Karpas-422 (cell line): ENCODE measurements at regions not wholly inside any gene's neighbourhood (a gene's known extent, or its start where the extent isn't known, plus 50 kb on each side); places are given as distances from the start of the nearest gene placed in this dataset.

ENCODE experiments used
- DNase-seq: peaks from one replicate; pipeline ENCODE4 v3.0.0-alpha.2; 2015
- H2AFZ ChIP-seq: fragments of 200-600 bp; sonication (generic); 2 replicates; pipeline ENCODE4 v1.6.1; 2014; ENCODE audit warnings: antibody characterized with exemption, low read length, mixed read lengths
- H3K27ac ChIP-seq: fragments of 200-600 bp; sonication (generic); 2 replicates; pipeline ENCODE4 v1.5.1; 2014; ENCODE audit warnings: mild to moderate bottlenecking, low read length, moderate library complexity
- H3K27me3 ChIP-seq: fragments of 200-600 bp; sonication (generic); 2 replicates; pipeline ENCODE4 v1.6.1; 2014; ENCODE audit warnings: low read length, mixed read lengths
- H3K36me3 ChIP-seq: fragments of 200-600 bp; sonication (generic); 2 replicates; pipeline ENCODE4 v1.6.1; 2014; ENCODE audit warnings: low read length, mixed read lengths; ENCODE audit not compliant: insufficient read depth
- H3K4me1 ChIP-seq: fragments of 200-600 bp; sonication (generic); 2 replicates; pipeline ENCODE4 v1.6.1; 2014; ENCODE audit warnings: mild to moderate bottlenecking, low read length, mixed read lengths
- H3K4me2 ChIP-seq: fragments of 200-600 bp; sonication (generic); 2 replicates; pipeline ENCODE4 v1.6.1; 2014; ENCODE audit warnings: low read length, low read depth, mild to moderate bottlenecking; ENCODE audit not compliant: poor library complexity, severe bottlenecking
- H3K4me3 ChIP-seq: fragments of 200-600 bp; sonication (generic); 2 replicates; pipeline ENCODE4 v1.5.1; 2014; ENCODE audit warnings: mild to moderate bottlenecking, antibody characterized with exemption, low read length, mixed read lengths
- H3K79me2 ChIP-seq: fragments of 200-600 bp; sonication (generic); 2 replicates; pipeline ENCODE4 v1.6.1; 2014; ENCODE audit warnings: mild to moderate bottlenecking, low read length, mixed read lengths
- H3K9ac ChIP-seq: fragments of 200-600 bp; sonication (generic); 2 replicates; pipeline ENCODE4 v1.6.0; 2014; ENCODE audit warnings: low read length
- H3K9me2 ChIP-seq: fragments of 200-600 bp; sonication (generic), shearing (Covaris generic); replicated peaks from 2 replicates; pipeline ENCODE4 v1.6.0; 2014; ENCODE audit warnings: mild to moderate bottlenecking, low read length, moderate library complexity; ENCODE audit not compliant: insufficient read depth
- H3K9me3 ChIP-seq: fragments of 300-700, 200-600 bp; sonication (generic); 2 replicates; pipeline ENCODE4 v1.6.1; 2014; ENCODE audit warnings: low read length, mixed read lengths
- H4K20me1 ChIP-seq: fragments of 200-600 bp; sonication (generic); 2 replicates; pipeline ENCODE4 v1.6.1; 2014; ENCODE audit warnings: mild to moderate bottlenecking, antibody characterized with exemption, low read length, low read depth; ENCODE audit not compliant: insufficient read depth

DNA sequence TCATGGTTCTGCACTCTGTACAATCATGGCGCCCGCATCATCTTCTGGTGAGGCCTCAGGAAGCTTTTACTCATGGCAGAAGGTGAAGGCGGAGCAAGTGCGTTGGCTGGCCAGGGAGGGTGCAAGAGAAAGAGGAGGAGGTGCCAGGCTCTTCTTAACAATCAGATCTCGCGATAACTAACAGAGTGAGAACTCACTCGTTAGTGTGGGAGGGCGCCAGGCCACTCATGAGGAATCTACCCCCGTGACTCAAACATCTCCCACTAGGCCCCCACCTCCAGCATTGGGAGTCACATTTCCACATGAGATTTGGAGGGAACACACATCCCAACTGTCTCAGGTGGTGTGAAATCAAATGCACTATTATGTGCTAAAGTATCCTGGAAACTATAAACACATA lies 220.2 kb upstream of the CSF3R start:
- Histone ChIP-seq H2AFZ (no peak overlapping the region), H3K36me3 (no peaks in the 10 kb centered on the region), H3K9me2 (no peaks in the 10 kb centered on the region), H3K27ac (no peak overlapping the region), H3K4me2 (peak overlapping the region; percentile 54), H3K27me3 (no peaks in the 10 kb centered on the region), H3K79me2 (no peaks in the 10 kb centered on the region), H3K4me1 (peaks cover 46% of the 10 kb centered on the region), H4K20me1 (no peaks in the 10 kb centered on the region), H3K9me3 (no peaks in the 10 kb centered on the region), H3K4me3 (peak overlapping the region; percentile 38; the same call in 1 of the 2 replicates), H3K9ac (peak overlapping the region; percentile 51; the same call in 1 of the 2 replicates)
- DNase-seq = no peak

GRCh38 chr1:36699113-36699911 lies 216.6 kb upstream of the CSF3R start:
- peaks cover 27% of the 10 kb centered on the region for H3K4me1 ChIP-seq
- no peaks in the 10 kb centered on the region for H3K9me2 ChIP-seq
- H4K20me1 ChIP-seq = no peaks in the 10 kb centered on the region
- H3K36me3 ChIP-seq = no peaks in the 10 kb centered on the region
- no peaks in the 10 kb centered on the region for H3K27me3 ChIP-seq
- H3K9ac ChIP-seq = no peak overlapping the region
- DNase-seq = no peak
- H3K79me2 ChIP-seq = no peaks in the 10 kb centered on the region
- no peak overlapping the region for H3K27ac ChIP-seq
- no peaks in the 10 kb centered on the region for H3K9me3 ChIP-seq
- H3K4me3 ChIP-seq = no peak overlapping the region
- no peak overlapping the region for H3K4me2 ChIP-seq
- H2AFZ ChIP-seq = no peak overlapping the region

GRCh38 chr1:36697836-36698605 lies 215.3 kb upstream of the CSF3R start:
- H3K36me3 ChIP-seq = no peaks in the 10 kb centered on the region
- no peak overlapping the region for H2AFZ ChIP-seq
- DNase-seq = no peak
- no peaks in the 10 kb centered on the region for H3K27me3 ChIP-seq
- H3K79me2 ChIP-seq = no peaks in the 10 kb centered on the region
- H3K9me2 ChIP-seq = no peaks in the 10 kb centered on the region
- H4K20me1 ChIP-seq = no peaks in the 10 kb centered on the region
- H3K9me3 ChIP-seq = no peaks in the 10 kb centered on the region
- no peak overlapping the region for H3K4me3 ChIP-seq
- H3K27ac ChIP-seq = no peak overlapping the region
- H3K4me2 ChIP-seq = no peak overlapping the region
- H3K4me1 ChIP-seq = peaks cover 19% of the 10 kb centered on the region
- H3K9ac ChIP-seq = no peak overlapping the region

GRCh38 chr1:36696261-36696940 lies 213.7 kb upstream of the CSF3R start:
- peaks cover 23% of the 10 kb centered on the region for H3K4me1 ChIP-seq
- no peaks in the 10 kb centered on the region for H3K9me3 ChIP-seq
- no peaks in the 10 kb centered on the region for H4K20me1 ChIP-seq
- no peak overlapping the region for H3K4me2 ChIP-seq
- H3K9me2 ChIP-seq = no peaks in the 10 kb centered on the region
- H3K27ac ChIP-seq = no peak overlapping the region
- H3K36me3 ChIP-seq = no peaks in the 10 kb centered on the region
- no peaks in the 10 kb centered on the region for H3K27me3 ChIP-seq
- no peak for DNase-seq
- H3K9ac ChIP-seq = no peak overlapping the region
- H2AFZ ChIP-seq = no peak overlapping the region
- no peak overlapping the region for H3K4me3 ChIP-seq
- no peaks in the 10 kb centered on the region for H3K79me2 ChIP-seq

GRCh38 chr1:36693603-36694002 lies 210.9 kb upstream of the CSF3R start:
- DNase-seq = no peak
- Histone ChIP-seq H3K4me2 (no peak overlapping the region), H3K79me2 (no peaks in the 10 kb centered on the region), H3K4me3 (no peak overlapping the region), H3K27me3 (no peaks in the 10 kb centered on the region), H3K27ac (no peak overlapping the region), H3K9me2 (no peaks in the 10 kb centered on the region), H3K4me1 (peaks cover 20% of the 10 kb centered on the region), H3K9me3 (no peaks in the 10 kb centered on the region), H4K20me1 (no peaks in the 10 kb centered on the region), H2AFZ (no peak overlapping the region), H3K36me3 (no peaks in the 10 kb centered on the region), H3K9ac (no peak overlapping the region)

DNA sequence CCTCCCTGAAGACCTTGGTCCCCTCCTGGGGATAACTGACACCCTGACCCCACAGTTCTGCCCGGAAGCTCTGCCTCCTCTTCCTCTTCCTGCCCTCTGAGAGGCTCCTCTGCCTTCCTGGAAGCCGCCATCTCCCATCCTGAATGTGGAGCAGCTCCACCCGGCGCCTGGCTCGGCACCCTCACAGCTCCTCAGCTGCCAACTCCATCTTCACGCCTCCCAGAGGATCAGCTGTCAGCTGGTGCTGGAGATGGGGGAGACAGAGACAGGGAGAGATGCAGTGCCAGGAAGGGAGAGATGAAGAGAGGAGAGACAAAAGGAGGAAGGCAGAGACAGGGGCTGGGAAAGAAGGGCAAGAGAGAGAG lies 210.4 kb upstream of the CSF3R start:
- Histone ChIP-seq H3K4me2 (no peak overlapping the region), H3K79me2 (no peaks in the 10 kb centered on the region), H3K4me3 (no peak overlapping the region), H3K36me3 (no peaks in the 10 kb centered on the region), H3K9ac (no peak overlapping the region), H3K9me2 (no peaks in the 10 kb centered on the region), H3K9me3 (no peaks in the 10 kb centered on the region), H4K20me1 (no peaks in the 10 kb centered on the region), H3K27me3 (no peaks in the 10 kb centered on the region), H3K27ac (no peak overlapping the region), H3K4me1 (peaks cover 18% of the 10 kb centered on the region), H2AFZ (no peak overlapping the region)
- no peak for DNase-seq

- Histone ChIP-seq H3K9me3 (no peaks in the 10 kb centered on the region), H2AFZ (no peak overlapping the region), H4K20me1 (no peaks in the 10 kb centered on the region), H3K27me3 (no peaks in the 10 kb centered on the region), H3K4me2 (no peak overlapping the region), H3K4me3 (no peak overlapping the region), H3K79me2 (no peaks in the 10 kb centered on the region), H3K4me1 (peaks cover 18% of the 10 kb centered on the region), H3K9me2 (no peaks in the 10 kb centered on the region), H3K27ac (no peak overlapping the region), H3K9ac (no peak overlapping the region), H3K36me3 (no peaks in the 10 kb centered on the region)
- no peak for DNase-seq
These were observed 209.9 kb upstream of the CSF3R start for GRCh38 chr1:36692465-36693160.

DNA sequence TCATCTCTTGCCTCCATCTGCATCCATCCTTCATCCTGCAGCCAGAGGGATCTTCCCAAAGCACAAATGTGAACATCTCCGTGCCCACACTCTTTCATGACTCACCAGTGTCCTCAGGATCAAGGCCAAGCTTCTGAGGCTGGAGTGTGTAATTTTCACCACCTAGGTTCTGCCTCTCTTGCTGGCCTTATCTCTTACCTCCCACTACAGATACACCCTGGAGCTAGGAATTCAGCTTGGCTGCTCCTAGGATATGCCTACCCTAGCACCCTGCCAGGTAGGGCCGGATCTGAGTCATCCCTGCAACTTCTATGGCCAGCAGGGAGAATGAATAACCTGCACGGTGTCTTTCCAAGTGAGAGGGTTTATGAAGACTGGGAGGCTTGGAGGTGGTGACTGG lies 208.7 kb upstream of the CSF3R start:
- Histone ChIP-seq H3K4me2 (no peak overlapping the region), H3K9ac (no peak overlapping the region), H3K4me1 (peaks cover 12% of the 10 kb centered on the region), H3K27ac (no peak overlapping the region), H3K9me2 (no peaks in the 10 kb centered on the region), H3K4me3 (no peak overlapping the region), H4K20me1 (no peaks in the 10 kb centered on the region), H2AFZ (no peak overlapping the region), H3K79me2 (no peaks in the 10 kb centered on the region), H3K36me3 (no peaks in the 10 kb centered on the region), H3K9me3 (no peaks in the 10 kb centered on the region), H3K27me3 (no peaks in the 10 kb centered on the region)
- DNase-seq = no peak
